Nephron progenitor cell (in vitro differentiated cells): ENCODE measurements at regions not wholly inside any gene's neighbourhood (a gene's known extent, or its start where the extent isn't known, plus 50 kb on each side); places are given as distances from the start of the nearest gene placed in this dataset.

Experiments used
- DNase-seq: peaks from one replicate; pipeline ENCODE4 v3.0.0; 2021
- H3K27ac Mint-ChIP-seq: 2 replicates; pipeline ENCODE4 v1.8.0; 2021; ENCODE audit warnings: mild to moderate bottlenecking, moderate library complexity, mixed read lengths
- H3K27me3 Mint-ChIP-seq: 2 replicates; pipeline ENCODE4 v1.8.0; 2021; ENCODE audit warnings: mild to moderate bottlenecking, low read depth, mixed read lengths; ENCODE audit not compliant: poor library complexity
- H3K36me3 Mint-ChIP-seq: 2 replicates; pipeline ENCODE4 v1.8.0; 2021; ENCODE audit warnings: low read depth, mixed read lengths
- H3K4me1 Mint-ChIP-seq: 2 replicates; pipeline ENCODE4 v1.8.0; 2021; ENCODE audit warnings: mixed read lengths
- H3K4me3 Mint-ChIP-seq: 2 replicates; pipeline ENCODE4 v1.8.0; 2021; ENCODE audit warnings: mild to moderate bottlenecking, moderate library complexity, mixed read lengths
- H3K9me3 Mint-ChIP-seq: 2 replicates; pipeline ENCODE4 v1.8.0; 2021; ENCODE audit warnings: mild to moderate bottlenecking, moderate library complexity, mixed read lengths
- TF ChIP-seq, protein P1 (sequence below): fragments of 200-600 bp; sonication (generic); IDR thresholded peaks from 2 replicates; pipeline ENCODE4 v1.5.0; 2021; ENCODE audit warnings: antibody characterized with exemption

DNA sequence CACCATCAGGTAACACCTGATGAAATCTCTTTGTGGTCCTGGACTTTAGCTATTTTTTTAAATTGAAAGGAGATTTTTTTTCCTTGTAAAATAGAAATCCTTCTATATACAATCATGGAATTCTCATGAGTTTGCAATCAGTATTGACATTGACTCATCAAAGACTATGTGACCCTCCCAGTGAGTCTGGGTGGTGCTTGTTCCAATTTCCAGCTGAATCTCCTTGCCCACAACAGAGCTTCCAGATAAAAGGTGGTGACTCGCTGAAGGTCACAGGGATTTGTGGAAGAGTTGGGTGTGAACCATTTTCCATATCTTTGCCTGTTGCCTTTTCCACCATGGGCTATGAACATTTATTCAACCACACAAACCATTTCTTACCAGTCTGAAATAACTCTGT lies 486.6 kb downstream of the AJAP1 start:
- no peaks in the 10 kb centered on the region for H3K9me3 Mint-ChIP-seq
- TF ChIP-seq, protein P1, sequence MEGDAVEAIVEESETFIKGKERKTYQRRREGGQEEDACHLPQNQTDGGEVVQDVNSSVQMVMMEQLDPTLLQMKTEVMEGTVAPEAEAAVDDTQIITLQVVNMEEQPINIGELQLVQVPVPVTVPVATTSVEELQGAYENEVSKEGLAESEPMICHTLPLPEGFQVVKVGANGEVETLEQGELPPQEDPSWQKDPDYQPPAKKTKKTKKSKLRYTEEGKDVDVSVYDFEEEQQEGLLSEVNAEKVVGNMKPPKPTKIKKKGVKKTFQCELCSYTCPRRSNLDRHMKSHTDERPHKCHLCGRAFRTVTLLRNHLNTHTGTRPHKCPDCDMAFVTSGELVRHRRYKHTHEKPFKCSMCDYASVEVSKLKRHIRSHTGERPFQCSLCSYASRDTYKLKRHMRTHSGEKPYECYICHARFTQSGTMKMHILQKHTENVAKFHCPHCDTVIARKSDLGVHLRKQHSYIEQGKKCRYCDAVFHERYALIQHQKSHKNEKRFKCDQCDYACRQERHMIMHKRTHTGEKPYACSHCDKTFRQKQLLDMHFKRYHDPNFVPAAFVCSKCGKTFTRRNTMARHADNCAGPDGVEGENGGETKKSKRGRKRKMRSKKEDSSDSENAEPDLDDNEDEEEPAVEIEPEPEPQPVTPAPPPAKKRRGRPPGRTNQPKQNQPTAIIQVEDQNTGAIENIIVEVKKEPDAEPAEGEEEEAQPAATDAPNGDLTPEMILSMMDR, result no peak

DNA sequence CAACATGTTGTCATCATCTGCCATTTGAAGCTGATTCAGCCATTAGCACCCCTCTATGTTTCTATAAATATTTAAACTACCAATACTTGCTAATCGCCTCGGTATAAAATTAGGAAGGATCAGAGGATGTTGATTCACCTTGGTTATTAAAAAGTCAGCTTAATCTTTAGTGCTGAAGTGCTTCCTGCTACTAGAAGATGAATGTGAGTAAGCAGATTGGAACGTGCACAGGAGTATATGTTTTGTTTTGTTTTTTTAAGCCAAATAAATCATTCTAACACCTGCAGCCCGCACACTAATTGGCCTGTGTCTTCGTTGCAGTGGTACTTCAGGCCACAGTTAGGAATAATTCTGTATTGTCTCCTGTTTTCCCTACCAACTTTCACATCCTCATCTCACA lies 485.7 kb downstream of the AJAP1 start:
- Mint-ChIP-seq H3K4me3 (no peak overlapping the region), H3K27ac (no peak overlapping the region), H3K9me3 (no peaks in the 10 kb centered on the region), H3K4me1 (peaks cover 6% of the 10 kb centered on the region), H3K27me3 (peaks cover 33% of the 10 kb centered on the region), H3K36me3 (no peaks in the 10 kb centered on the region)
- TF ChIP-seq, protein P1, result no peak
- DNase-seq, result no peak

More for the DNA sequence above, 486.6 kb downstream of the AJAP1 start:
- DNase-seq, result no peak
- H3K27ac Mint-ChIP-seq, result no peak overlapping the region
- no peak overlapping the region for H3K4me3 Mint-ChIP-seq
- peaks cover 41% of the 10 kb centered on the region for H3K27me3 Mint-ChIP-seq
- H3K4me1 Mint-ChIP-seq, result peaks cover 6% of the 10 kb centered on the region
- H3K36me3 Mint-ChIP-seq, result no peaks in the 10 kb centered on the region

DNA sequence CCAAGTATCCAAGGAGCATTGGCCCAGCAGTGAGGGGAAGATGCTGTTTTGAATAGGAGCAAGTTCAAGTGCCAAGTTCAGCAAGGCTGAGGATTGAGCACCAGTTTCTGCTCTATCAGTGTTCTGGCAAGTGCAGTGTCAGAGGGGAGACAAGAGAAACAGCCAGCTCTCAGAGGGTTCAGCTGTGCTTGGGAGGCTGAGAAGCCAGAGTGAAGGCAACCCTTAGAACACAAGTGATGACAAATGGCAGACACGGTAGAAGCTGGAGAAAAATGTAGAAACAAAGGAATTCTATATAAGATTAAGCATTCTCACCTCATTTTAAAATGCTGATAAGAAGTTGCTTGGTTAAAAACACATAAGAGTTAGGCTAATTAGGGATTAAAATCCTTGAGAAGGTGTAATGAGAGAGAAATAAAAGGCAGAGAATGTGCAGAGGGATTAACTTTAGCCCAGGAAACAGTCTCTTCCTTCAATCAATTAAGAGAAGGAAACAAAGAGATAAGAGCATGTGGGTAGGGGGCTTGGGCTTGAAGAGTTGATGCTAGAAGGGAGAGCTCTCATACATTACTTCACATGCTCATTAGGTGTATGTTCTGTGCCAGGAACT lies 475.4 kb downstream of the AJAP1 start:
- Mint-ChIP-seq H3K4me3 (no peak overlapping the region), H3K27me3 (peaks cover 15% of the 10 kb centered on the region)

DNA sequence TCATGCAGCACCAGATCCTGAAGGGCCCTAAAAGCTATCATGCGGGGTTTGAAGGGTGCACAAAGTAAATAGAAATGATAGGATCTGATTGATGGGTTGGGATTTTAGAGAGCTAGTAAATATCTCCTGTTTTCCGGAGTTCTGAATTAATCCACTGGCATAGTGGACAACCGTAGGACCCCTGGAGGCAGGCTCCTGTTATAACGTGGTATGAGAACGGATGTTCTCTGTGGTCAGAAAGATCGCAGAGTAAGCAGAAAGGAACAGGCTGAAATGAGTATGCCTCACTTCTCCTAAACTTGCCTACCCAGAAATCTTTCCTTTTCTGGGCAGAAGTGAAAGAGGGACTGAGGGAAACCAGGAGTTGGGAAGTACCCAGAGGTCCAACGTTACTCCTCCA lies 470.8 kb downstream of the AJAP1 start:
- no peak overlapping the region for H3K27ac Mint-ChIP-seq
- no peaks in the 10 kb centered on the region for H3K36me3 Mint-ChIP-seq
- no peak overlapping the region for H3K4me3 Mint-ChIP-seq
- DNase-seq, result no peak
- H3K27me3 Mint-ChIP-seq, result peaks cover 13% of the 10 kb centered on the region
- peaks cover 11% of the 10 kb centered on the region for H3K9me3 Mint-ChIP-seq
- no peaks in the 10 kb centered on the region for H3K4me1 Mint-ChIP-seq
- TF ChIP-seq, protein P1, result no peak

More for the DNA sequence above, 475.4 kb downstream of the AJAP1 start:
- Mint-ChIP-seq H3K27ac (no peak overlapping the region), H3K4me1 (no peaks in the 10 kb centered on the region), H3K9me3 (peaks cover 4% of the 10 kb centered on the region), H3K36me3 (no peaks in the 10 kb centered on the region)
- no peak for DNase-seq
- TF ChIP-seq, protein P1, result no peak

DNA sequence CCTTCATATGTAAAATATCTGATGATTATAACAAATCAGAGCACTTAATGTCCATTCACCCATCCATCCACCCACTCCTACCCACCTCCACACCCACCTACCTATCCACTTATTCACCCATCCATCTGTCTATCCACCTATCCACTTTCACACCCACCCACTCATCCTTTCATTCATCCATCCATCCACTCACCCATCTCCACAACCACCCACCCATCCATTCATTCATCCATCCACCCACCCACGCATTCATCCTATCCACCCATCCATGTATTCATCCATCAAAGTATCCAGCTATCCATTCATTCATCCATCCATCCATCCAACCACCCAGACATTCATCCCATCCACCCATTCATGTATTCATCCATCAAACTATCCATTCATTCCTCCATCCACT lies 466.1 kb downstream of the AJAP1 start:
- H3K36me3 Mint-ChIP-seq, result no peaks in the 10 kb centered on the region
- H3K27me3 Mint-ChIP-seq, result peaks cover 7% of the 10 kb centered on the region
- no peak for DNase-seq
- H3K4me3 Mint-ChIP-seq, result peak overlapping the region; percentile 2
- TF ChIP-seq, protein P1, result no peak
- H3K9me3 Mint-ChIP-seq, result peaks cover 7% of the 10 kb centered on the region
- H3K4me1 Mint-ChIP-seq, result peaks cover 24% of the 10 kb centered on the region
- no peak overlapping the region for H3K27ac Mint-ChIP-seq
